ENCODE measurements at regions not wholly inside any gene's neighbourhood (a gene's known extent, or its start where the extent isn't known, plus 50 kb on each side); places are given as distances from the start of the nearest gene placed in this dataset.

DNA sequence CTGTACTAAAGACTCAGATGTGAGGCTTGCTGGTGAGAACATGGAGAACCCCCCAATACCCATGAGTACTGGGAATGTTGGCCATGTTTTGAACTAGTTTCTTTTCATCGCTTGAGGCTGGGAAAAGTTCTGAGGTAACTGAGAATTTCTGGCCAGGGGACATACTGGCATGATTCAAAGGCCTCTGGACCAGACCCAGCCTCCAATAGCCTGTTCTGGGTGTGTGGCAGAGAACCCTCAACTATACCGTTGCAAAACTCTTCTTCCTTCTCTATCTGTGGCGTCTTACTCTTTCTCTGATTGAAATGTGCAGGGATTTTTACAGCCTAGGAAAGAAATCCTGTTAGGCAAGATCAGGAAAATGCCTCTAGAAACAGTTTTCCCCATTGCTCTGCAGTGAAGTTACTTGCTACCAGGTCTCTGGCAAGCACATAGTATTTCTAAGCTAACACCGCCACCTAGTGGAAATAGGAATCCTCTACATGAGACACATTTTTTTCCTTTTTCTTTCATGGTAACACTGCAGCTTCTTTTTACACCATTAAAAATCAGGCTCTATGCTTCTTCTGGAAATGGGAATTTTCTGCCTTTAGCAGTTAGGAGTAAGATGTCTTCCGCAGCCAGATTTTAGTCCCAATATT, 170.7 kb upstream of the ZCCHC13 start:
- no peak for TF ChIP-seq EZH2phosphoT487 (IDR thresholded peaks at IDR 0.05; ENCODE audit: borderline replicate concordance)
- TF ChIP-seq, protein P1, sequence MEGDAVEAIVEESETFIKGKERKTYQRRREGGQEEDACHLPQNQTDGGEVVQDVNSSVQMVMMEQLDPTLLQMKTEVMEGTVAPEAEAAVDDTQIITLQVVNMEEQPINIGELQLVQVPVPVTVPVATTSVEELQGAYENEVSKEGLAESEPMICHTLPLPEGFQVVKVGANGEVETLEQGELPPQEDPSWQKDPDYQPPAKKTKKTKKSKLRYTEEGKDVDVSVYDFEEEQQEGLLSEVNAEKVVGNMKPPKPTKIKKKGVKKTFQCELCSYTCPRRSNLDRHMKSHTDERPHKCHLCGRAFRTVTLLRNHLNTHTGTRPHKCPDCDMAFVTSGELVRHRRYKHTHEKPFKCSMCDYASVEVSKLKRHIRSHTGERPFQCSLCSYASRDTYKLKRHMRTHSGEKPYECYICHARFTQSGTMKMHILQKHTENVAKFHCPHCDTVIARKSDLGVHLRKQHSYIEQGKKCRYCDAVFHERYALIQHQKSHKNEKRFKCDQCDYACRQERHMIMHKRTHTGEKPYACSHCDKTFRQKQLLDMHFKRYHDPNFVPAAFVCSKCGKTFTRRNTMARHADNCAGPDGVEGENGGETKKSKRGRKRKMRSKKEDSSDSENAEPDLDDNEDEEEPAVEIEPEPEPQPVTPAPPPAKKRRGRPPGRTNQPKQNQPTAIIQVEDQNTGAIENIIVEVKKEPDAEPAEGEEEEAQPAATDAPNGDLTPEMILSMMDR (IDR thresholded peaks at IDR 0.05 in 2 of 3, conservative IDR thresholded peaks at IDR 0.05 in 1 of 3; ENCODE audit: borderline replicate concordance in 1 of 3, insufficient read depth in 1 of 3, low read depth in 2 of 3, low read length in 2 of 3) = peak; percentile 35 to 63 (median 48); a peak in 5 of 6 replicates
- no peak for TF ChIP-seq POLR2A (IDR thresholded peaks at IDR 0.05; ENCODE audit: borderline replicate concordance, extremely low read depth, insufficient read depth, insufficient read length)
- no peak for TF ChIP-seq CEBPB (IDR thresholded peaks at IDR 0.05; ENCODE audit: low read depth)
- no peak for TF ChIP-seq YY1 (IDR thresholded peaks at IDR 0.05; ENCODE audit: extremely low read depth, insufficient replicate concordance, low read depth, low read length)
- no peak for TF ChIP-seq SP1 (IDR thresholded peaks at IDR 0.05; ENCODE audit: low read depth)
- TF ChIP-seq, protein P2, sequence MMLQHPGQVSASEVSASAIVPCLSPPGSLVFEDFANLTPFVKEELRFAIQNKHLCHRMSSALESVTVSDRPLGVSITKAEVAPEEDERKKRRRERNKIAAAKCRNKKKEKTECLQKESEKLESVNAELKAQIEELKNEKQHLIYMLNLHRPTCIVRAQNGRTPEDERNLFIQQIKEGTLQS (IDR thresholded peaks at IDR 0.05) = no peak
- TF ChIP-seq FOSL1 (IDR thresholded peaks at IDR 0.05; ENCODE audit: low read depth) = no peak
- TF ChIP-seq POLR2AphosphoS5 (IDR thresholded peaks at IDR 0.05; ENCODE audit: low read depth, low read length) = no peak
- TF ChIP-seq, protein P3, sequence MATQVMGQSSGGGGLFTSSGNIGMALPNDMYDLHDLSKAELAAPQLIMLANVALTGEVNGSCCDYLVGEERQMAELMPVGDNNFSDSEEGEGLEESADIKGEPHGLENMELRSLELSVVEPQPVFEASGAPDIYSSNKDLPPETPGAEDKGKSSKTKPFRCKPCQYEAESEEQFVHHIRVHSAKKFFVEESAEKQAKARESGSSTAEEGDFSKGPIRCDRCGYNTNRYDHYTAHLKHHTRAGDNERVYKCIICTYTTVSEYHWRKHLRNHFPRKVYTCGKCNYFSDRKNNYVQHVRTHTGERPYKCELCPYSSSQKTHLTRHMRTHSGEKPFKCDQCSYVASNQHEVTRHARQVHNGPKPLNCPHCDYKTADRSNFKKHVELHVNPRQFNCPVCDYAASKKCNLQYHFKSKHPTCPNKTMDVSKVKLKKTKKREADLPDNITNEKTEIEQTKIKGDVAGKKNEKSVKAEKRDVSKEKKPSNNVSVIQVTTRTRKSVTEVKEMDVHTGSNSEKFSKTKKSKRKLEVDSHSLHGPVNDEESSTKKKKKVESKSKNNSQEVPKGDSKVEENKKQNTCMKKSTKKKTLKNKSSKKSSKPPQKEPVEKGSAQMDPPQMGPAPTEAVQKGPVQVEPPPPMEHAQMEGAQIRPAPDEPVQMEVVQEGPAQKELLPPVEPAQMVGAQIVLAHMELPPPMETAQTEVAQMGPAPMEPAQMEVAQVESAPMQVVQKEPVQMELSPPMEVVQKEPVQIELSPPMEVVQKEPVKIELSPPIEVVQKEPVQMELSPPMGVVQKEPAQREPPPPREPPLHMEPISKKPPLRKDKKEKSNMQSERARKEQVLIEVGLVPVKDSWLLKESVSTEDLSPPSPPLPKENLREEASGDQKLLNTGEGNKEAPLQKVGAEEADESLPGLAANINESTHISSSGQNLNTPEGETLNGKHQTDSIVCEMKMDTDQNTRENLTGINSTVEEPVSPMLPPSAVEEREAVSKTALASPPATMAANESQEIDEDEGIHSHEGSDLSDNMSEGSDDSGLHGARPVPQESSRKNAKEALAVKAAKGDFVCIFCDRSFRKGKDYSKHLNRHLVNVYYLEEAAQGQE (IDR thresholded peaks at IDR 0.05; ENCODE audit: low read depth) = no peak
- TF ChIP-seq ZNF274 (IDR thresholded peaks at IDR 0.05; ENCODE audit: low read depth, low read length) = no peak
- TF ChIP-seq SIN3A (IDR thresholded peaks at IDR 0.05; ENCODE audit: low read depth) = no peak
- TF ChIP-seq EZH2 (IDR thresholded peaks at IDR 0.05) = no peak
- TF ChIP-seq JUND (IDR thresholded peaks at IDR 0.05) = no peak
